GM23338 (cell line): ENCODE measurements at regions not wholly inside any gene's neighbourhood (a gene's known extent, or its start where the extent isn't known, plus 50 kb on each side); places are given as distances from the start of the nearest gene placed in this dataset.

Source experiments
- ATAC-seq: fragments of 200-7000 bp; cut with Tn5 transposase; 3 replicates; pipeline ENCODE4 v1.9.1; 2020
- DNase-seq: peaks from one replicate; pipeline ENCODE4 v3.0.0-alpha.2; 2015; ENCODE audit warnings: low spot score
- H2AFZ ChIP-seq: fragments of 200-600 bp; sonication (generic); 2 replicates; pipeline ENCODE4 v1.8.0; 2016; ENCODE audit warnings: antibody characterized with exemption, mild to moderate bottlenecking, moderate library complexity
- H3F3A ChIP-seq: fragments of 200-600 bp; sonication (generic); replicated peaks from 2 replicates; pipeline ENCODE4 v1.8.0; 2017; ENCODE audit warnings: antibody characterized with exemption, mixed run types, low read depth
- H3K27ac ChIP-seq: fragments of 200-600 bp; sonication (generic); 2 replicates; pipeline ENCODE4 v1.6.1; 2016; ENCODE audit warnings: low read depth
- H3K27me3 ChIP-seq: fragments of 200-600 bp; sonication (generic); 2 replicates; pipeline ENCODE4 v1.8.0; 2016; ENCODE audit warnings: mild to moderate bottlenecking, mixed run types, moderate library complexity; ENCODE audit not compliant: insufficient read depth
- H3K36me3 ChIP-seq: fragments of 200-600 bp; sonication (generic); 2 replicates; pipeline ENCODE4 v1.8.0; 2016; ENCODE audit warnings: mild to moderate bottlenecking; ENCODE audit not compliant: insufficient read depth
- H3K4me1 ChIP-seq: fragments of 200-600 bp; sonication (generic); 2 replicates; pipeline ENCODE4 v1.8.0; 2016; ENCODE audit warnings: mild to moderate bottlenecking, moderate library complexity; ENCODE audit not compliant: insufficient read depth
- H3K4me2 ChIP-seq: fragments of 200-600 bp; sonication (generic); 2 replicates; pipeline ENCODE4 v1.7.1; 2017; ENCODE audit warnings: mixed run types
- H3K4me3 ChIP-seq: fragments of 200-600 bp; sonication (generic); 2 replicates; pipeline ENCODE4 v1.6.1; 2016; ENCODE audit warnings: mixed run types
- H3K79me2 ChIP-seq: fragments of 200-600 bp; sonication (generic); replicated peaks from 2 replicates; pipeline ENCODE4 v1.8.0; 2017; ENCODE audit warnings: mild to moderate bottlenecking; ENCODE audit not compliant: insufficient read depth
- H3K9me2 ChIP-seq: fragments of 200-600 bp; sonication (generic); 2 replicates; pipeline ENCODE4 v1.8.0; 2017; ENCODE audit not compliant: insufficient read depth
- H4K20me1 ChIP-seq: fragments of 200-600 bp; sonication (generic); replicated peaks from 2 replicates; pipeline ENCODE4 v1.8.0; 2017; ENCODE audit warnings: mild to moderate bottlenecking; ENCODE audit not compliant: insufficient read depth
- H3K27ac Mint-ChIP-seq: 2 replicates; pipeline ENCODE4 v1.8.0; 2020; ENCODE audit warnings: inconsistent platforms, mild to moderate bottlenecking, moderate library complexity, mixed read lengths
- H3K27me3 Mint-ChIP-seq: 3 replicates; pipeline ENCODE4 v1.8.0; 2022; ENCODE audit warnings: low read depth, mild to moderate bottlenecking, moderate library complexity, mixed read lengths, inconsistent platforms; ENCODE audit not compliant: insufficient read depth, poor library complexity
- H3K36me3 Mint-ChIP-seq: 3 replicates; pipeline ENCODE4 v1.8.0; 2021; ENCODE audit warnings: low read depth, mild to moderate bottlenecking, inconsistent platforms, moderate library complexity, mixed read lengths
- H3K4me1 Mint-ChIP-seq: 3 replicates; pipeline ENCODE4 v1.8.0; 2020; ENCODE audit warnings: mild to moderate bottlenecking, inconsistent platforms, mixed read lengths
- H3K4me3 Mint-ChIP-seq: 3 replicates; pipeline ENCODE4 v1.8.0; 2021; ENCODE audit warnings: moderate library complexity, mild to moderate bottlenecking, inconsistent platforms, mixed read lengths
- H3K9me3 Mint-ChIP-seq: 3 replicates; pipeline ENCODE4 v1.8.0; 2020; ENCODE audit warnings: moderate library complexity, mild to moderate bottlenecking, inconsistent platforms, mixed read lengths
- CREB1 ChIP-seq: fragments of 250-450 bp; sonication (Bioruptor Pico); IDR thresholded peaks from 2 replicates; pipeline ENCODE4 v1.5.0; 2020; ENCODE audit warnings: low read depth, mild to moderate bottlenecking, moderate library complexity
- EZH2 ChIP-seq: fragments of 200-600 bp; sonication (generic); IDR thresholded peaks from one replicate; pipeline ENCODE4 v1.8.0; 2017; ENCODE audit warnings: antibody characterized with exemption, mild to moderate bottlenecking, low read depth; ENCODE audit not compliant: unreplicated experiment
- EZH2phosphoT487 ChIP-seq: fragments of 200-600 bp; sonication (generic); IDR thresholded peaks from one replicate; pipeline ENCODE4 v1.8.1; 2018; ENCODE audit warnings: antibody characterized with exemption; ENCODE audit not compliant: unreplicated experiment
- JUNB ChIP-seq: IDR thresholded peaks from one replicate; pipeline ENCODE4 v1.6.1; 2016; ENCODE audit warnings: antibody characterized with exemption; ENCODE audit not compliant: unreplicated experiment
- NANOG ChIP-seq: IDR thresholded peaks from 2 replicates; pipeline ENCODE4 v1.6.1; 2016; ENCODE audit warnings: antibody characterized with exemption, borderline replicate concordance
- POLR2AphosphoS5 ChIP-seq: IDR thresholded peaks from 2 replicates; pipeline ENCODE4 v1.6.1; 2016; ENCODE audit warnings: antibody characterized with exemption, low read depth
- STAT1 ChIP-seq: IDR thresholded peaks from one replicate; pipeline ENCODE4 v1.6.1; 2016; ENCODE audit warnings: antibody characterized with exemption; ENCODE audit not compliant: unreplicated experiment
- ZNF114 ChIP-seq: fragments of 250-450 bp; sonication (Bioruptor Pico); IDR thresholded peaks from 2 replicates; pipeline ENCODE4 v1.5.0; 2020; ENCODE audit warnings: mild to moderate bottlenecking, moderate library complexity
- ZNF331 ChIP-seq: fragments of 250-450 bp; sonication (Bioruptor Pico); IDR thresholded peaks from 2 replicates; pipeline ENCODE4 v1.5.0; 2020; ENCODE audit warnings: low read depth, mild to moderate bottlenecking, moderate library complexity
- TF ChIP-seq, protein P1 (sequence below), 2 experiments: fragments of 200-600 bp in 1 of 2; sonication (generic) in 1 of 2; conservative IDR thresholded peaks; 2 replicates each; pipeline versions ENCODE4 v1.5.1 to v1.6.1; 2016 to 2017; ENCODE audit warnings: antibody characterized with exemption in 2 of 2, low read depth in 2 of 2, mild to moderate bottlenecking in 2 of 2, moderate library complexity in 1 of 2
- TF ChIP-seq, protein P2 (sequence below): IDR thresholded peaks from 2 replicates; pipeline ENCODE4 v1.6.1; 2016; ENCODE audit warnings: antibody characterized with exemption
- TF ChIP-seq, protein P3 (sequence below): fragments of 250-450 bp; sonication (Bioruptor Pico); IDR thresholded peaks from 2 replicates; pipeline ENCODE4 v1.5.0; 2020; ENCODE audit warnings: mild to moderate bottlenecking, moderate library complexity

DNA sequence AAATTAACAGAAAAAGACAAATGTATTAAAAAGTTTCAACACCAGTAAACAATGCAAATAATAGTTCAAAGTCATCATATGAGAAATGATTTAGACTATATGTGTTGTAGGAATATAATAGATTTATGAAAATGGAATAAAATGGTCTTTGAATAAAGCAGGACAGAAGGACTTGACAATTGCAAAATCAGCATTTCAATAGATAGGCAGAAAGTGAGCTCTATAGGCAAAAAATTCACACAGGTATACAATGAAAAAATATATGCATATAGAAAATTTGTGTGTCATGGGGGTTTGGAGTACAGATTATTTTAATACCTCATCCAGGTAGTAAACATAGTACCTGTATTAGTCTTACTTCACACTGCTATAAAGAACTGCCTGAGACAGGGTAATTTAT lies 571.1 kb upstream of the EYS start (continued):
- TF ChIP-seq STAT1 (no peak), EZH2 (no peak), JUNB (no peak), ZNF114 (CRISPR knock-in tag) (no peak), NANOG (no peak), CREB1 (CRISPR knock-in tag) (no peak)
- TF ChIP-seq, protein P1, sequence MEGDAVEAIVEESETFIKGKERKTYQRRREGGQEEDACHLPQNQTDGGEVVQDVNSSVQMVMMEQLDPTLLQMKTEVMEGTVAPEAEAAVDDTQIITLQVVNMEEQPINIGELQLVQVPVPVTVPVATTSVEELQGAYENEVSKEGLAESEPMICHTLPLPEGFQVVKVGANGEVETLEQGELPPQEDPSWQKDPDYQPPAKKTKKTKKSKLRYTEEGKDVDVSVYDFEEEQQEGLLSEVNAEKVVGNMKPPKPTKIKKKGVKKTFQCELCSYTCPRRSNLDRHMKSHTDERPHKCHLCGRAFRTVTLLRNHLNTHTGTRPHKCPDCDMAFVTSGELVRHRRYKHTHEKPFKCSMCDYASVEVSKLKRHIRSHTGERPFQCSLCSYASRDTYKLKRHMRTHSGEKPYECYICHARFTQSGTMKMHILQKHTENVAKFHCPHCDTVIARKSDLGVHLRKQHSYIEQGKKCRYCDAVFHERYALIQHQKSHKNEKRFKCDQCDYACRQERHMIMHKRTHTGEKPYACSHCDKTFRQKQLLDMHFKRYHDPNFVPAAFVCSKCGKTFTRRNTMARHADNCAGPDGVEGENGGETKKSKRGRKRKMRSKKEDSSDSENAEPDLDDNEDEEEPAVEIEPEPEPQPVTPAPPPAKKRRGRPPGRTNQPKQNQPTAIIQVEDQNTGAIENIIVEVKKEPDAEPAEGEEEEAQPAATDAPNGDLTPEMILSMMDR (conservative IDR thresholded peaks at IDR 0.05; ENCODE audit: low read depth in 2 of 2): no peak
- TF ChIP-seq, protein P2, sequence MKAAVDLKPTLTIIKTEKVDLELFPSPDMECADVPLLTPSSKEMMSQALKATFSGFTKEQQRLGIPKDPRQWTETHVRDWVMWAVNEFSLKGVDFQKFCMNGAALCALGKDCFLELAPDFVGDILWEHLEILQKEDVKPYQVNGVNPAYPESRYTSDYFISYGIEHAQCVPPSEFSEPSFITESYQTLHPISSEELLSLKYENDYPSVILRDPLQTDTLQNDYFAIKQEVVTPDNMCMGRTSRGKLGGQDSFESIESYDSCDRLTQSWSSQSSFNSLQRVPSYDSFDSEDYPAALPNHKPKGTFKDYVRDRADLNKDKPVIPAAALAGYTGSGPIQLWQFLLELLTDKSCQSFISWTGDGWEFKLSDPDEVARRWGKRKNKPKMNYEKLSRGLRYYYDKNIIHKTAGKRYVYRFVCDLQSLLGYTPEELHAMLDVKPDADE: no peak

DNA sequence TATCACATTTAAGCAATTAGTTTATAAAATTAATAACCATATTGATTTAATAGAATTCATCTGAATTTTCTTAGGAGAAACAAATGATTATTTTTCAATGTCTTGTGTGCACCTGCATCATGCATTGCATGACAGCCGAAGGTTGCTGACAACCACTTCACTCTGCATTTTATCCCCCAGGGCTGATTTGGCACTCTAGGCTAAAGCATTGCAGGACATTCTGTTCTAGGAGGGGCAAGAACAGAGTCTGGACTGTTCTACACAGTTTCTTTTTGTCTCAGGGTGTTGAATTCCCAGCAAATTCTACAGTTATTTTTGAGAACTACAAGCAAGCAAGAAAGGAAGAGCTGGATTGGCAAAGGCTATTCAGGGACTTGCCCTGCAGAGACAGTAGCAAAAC lies 570.4 kb upstream of the EYS start:
- Mint-ChIP-seq H3K4me1 (no peaks in the 10 kb centered on the region), H3K9me3 (peaks cover 12% of the 10 kb centered on the region; the same call in 2 of the 3 replicates), H3K27me3 (peaks cover 1% of the 10 kb centered on the region), H3K36me3 (0 out of 3 replicates have a peak, but pooled peaks cover 2% of the 10 kb centered on the region), H3K4me3 (no peak overlapping the region), H3K27ac (no peak overlapping the region)
- no peaks in the 10 kb centered on the region for H3K36me3 ChIP-seq
- ATAC-seq (no peak), DNase-seq (no peak)
- TF ChIP-seq POLR2AphosphoS5: no peak
- no peak for TF ChIP-seq EZH2phosphoT487
- no peak for TF ChIP-seq EZH2
- no peak for TF ChIP-seq ZNF114 (CRISPR knock-in tag)
- TF ChIP-seq CREB1 (CRISPR knock-in tag): no peak
- no peak overlapping the region for H3K27ac ChIP-seq
- no peak overlapping the region for H3K4me2 ChIP-seq
- no peaks in the 10 kb centered on the region for H3K27me3 ChIP-seq
- no peaks in the 10 kb centered on the region for H3K79me2 ChIP-seq
- H2AFZ ChIP-seq: no peak overlapping the region
- no peaks in the 10 kb centered on the region for H3K4me1 ChIP-seq
- H3F3A ChIP-seq: no peaks in the 10 kb centered on the region
- peaks cover 4% of the 10 kb centered on the region; the same call in 1 of the 2 replicates for H3K9me2 ChIP-seq
- H3K4me3 ChIP-seq: no peak overlapping the region
- no peaks in the 10 kb centered on the region for H4K20me1 ChIP-seq

DNA sequence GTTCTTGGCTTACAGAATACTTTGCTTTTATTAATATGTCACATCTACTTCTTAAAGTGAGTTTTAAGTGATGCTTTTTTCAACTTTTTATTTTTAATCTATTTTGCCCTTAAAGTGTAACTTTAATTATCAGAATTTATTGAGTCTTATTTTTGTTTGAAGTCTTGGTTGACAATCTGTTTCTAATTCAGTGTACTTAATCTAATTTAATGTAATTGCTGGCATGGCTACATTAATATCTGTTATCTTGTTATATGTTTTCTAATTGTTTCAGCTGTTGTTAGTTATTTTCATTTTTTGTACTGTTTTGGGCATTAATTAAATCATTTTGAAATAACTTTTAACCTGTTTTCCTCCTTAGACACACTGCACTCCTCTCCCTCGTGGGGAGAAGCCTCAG lies 558.7 kb upstream of the EYS start:
- Histone ChIP-seq H3K4me2 (no peak overlapping the region), H4K20me1 (no peaks in the 10 kb centered on the region), H3K36me3 (no peaks in the 10 kb centered on the region; the same call in 1 of the 2 replicates), H3K9me2 (0 out of 2 replicates have a peak, but pooled peaks cover 5% of the 10 kb centered on the region), H3K79me2 (no peaks in the 10 kb centered on the region), H2AFZ (no peak overlapping the region), H3K27ac (no peak overlapping the region), H3K4me1 (no peaks in the 10 kb centered on the region), H3K4me3 (no peak overlapping the region), H3F3A (no peaks in the 10 kb centered on the region), H3K27me3 (no peaks in the 10 kb centered on the region)
- Mint-ChIP-seq H3K9me3 (peaks cover 35% of the 10 kb centered on the region; the same call in 2 of the 3 replicates), H3K36me3 (peaks cover 8% of the 10 kb centered on the region; the same call in 1 of the 3 replicates), H3K4me1 (no peaks in the 10 kb centered on the region), H3K27me3 (no peaks in the 10 kb centered on the region), H3K4me3 (no peak overlapping the region), H3K27ac (no peak overlapping the region)
- DNase-seq (no peak), ATAC-seq (no peak)
- TF ChIP-seq JUNB: no peak
- TF ChIP-seq, protein P3, sequence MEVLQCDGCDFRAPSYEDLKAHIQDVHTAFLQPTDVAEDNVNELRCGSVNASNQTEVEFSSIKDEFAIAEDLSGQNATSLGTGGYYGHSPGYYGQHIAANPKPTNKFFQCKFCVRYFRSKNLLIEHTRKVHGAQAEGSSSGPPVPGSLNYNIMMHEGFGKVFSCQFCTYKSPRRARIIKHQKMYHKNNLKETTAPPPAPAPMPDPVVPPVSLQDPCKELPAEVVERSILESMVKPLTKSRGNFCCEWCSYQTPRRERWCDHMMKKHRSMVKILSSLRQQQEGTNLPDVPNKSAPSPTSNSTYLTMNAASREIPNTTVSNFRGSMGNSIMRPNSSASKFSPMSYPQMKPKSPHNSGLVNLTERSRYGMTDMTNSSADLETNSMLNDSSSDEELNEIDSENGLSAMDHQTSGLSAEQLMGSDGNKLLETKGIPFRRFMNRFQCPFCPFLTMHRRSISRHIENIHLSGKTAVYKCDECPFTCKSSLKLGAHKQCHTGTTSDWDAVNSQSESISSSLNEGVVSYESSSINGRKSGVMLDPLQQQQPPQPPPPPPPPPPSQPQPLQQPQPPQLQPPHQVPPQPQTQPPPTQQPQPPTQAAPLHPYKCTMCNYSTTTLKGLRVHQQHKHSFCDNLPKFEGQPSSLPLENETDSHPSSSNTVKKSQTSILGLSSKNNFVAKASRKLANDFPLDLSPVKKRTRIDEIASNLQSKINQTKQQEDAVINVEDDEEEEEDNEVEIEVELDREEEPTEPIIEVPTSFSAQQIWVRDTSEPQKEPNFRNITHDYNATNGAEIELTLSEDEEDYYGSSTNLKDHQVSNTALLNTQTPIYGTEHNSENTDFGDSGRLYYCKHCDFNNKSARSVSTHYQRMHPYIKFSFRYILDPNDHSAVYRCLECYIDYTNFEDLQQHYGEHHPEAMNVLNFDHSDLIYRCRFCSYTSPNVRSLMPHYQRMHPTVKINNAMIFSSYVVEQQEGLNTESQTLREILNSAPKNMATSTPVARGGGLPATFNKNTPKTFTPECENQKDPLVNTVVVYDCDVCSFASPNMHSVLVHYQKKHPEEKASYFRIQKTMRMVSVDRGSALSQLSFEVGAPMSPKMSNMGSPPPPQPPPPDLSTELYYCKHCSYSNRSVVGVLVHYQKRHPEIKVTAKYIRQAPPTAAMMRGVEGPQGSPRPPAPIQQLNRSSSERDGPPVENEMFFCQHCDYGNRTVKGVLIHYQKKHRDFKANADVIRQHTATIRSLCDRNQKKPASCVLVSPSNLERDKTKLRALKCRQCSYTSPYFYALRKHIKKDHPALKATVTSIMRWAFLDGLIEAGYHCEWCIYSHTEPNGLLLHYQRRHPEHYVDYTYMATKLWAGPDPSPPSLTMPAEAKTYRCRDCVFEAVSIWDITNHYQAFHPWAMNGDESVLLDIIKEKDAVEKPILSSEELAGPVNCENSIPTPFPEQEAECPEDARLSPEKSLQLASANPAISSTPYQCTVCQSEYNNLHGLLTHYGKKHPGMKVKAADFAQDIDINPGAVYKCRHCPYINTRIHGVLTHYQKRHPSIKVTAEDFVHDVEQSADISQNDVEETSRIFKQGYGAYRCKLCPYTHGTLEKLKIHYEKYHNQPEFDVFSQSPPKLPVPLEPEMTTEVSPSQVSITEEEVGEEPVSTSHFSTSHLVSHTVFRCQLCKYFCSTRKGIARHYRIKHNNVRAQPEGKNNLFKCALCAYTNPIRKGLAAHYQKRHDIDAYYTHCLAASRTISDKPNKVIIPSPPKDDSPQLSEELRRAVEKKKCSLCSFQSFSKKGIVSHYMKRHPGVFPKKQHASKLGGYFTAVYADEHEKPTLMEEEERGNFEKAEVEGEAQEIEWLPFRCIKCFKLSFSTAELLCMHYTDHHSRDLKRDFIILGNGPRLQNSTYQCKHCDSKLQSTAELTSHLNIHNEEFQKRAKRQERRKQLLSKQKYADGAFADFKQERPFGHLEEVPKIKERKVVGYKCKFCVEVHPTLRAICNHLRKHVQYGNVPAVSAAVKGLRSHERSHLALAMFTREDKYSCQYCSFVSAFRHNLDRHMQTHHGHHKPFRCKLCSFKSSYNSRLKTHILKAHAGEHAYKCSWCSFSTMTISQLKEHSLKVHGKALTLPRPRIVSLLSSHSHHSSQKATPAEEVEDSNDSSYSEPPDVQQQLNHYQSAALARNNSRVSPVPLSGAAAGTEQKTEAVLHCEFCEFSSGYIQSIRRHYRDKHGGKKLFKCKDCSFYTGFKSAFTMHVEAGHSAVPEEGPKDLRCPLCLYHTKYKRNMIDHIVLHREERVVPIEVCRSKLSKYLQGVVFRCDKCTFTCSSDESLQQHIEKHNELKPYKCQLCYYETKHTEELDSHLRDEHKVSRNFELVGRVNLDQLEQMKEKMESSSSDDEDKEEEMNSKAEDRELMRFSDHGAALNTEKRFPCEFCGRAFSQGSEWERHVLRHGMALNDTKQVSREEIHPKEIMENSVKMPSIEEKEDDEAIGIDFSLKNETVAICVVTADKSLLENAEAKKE (CRISPR knock-in tag): no peak
- no peak for TF ChIP-seq CREB1 (CRISPR knock-in tag)
- TF ChIP-seq ZNF331 (CRISPR knock-in tag): no peak
